Left ventricle myocardium inferior (tissue), 1 donor: ENCODE measurements at regions not wholly inside any gene's neighbourhood (a gene's known extent, or its start where the extent isn't known, plus 50 kb on each side); places are given as distances from the start of the nearest gene placed in this dataset.

Experiments used
- DNase-seq: peaks from one replicate; pipeline ENCODE4 v3.0.0-alpha.2; 2020
- H3K27ac ChIP-seq: fragments of 200-600 bp; replicated peaks from 2 replicates; pipeline ENCODE4 v1.8.0; 2021
- H3K27me3 ChIP-seq: fragments of 200-600 bp; 2 replicates; pipeline ENCODE4 v1.8.0; 2021; ENCODE audit warnings: low read depth
- H3K36me3 ChIP-seq: fragments of 200-600 bp; 2 replicates; pipeline ENCODE4 v1.8.0; 2021
- H3K4me1 ChIP-seq: fragments of 200-600 bp; 2 replicates; pipeline ENCODE4 v1.8.0; 2021
- H3K4me3 ChIP-seq: fragments of 200-600 bp; 2 replicates; pipeline ENCODE4 v1.8.0; 2021; ENCODE audit warnings: mild to moderate bottlenecking, moderate library complexity
- H3K9me3 ChIP-seq: fragments of 200-600 bp; replicated peaks from 2 replicates; pipeline ENCODE4 v1.8.0; 2021
- intact Hi-C: fragments of 100-400 bp; cut with micrococcal nuclease; formaldehyde crosslinking; loops from one replicate; pipeline ENCODE4 v1.11.0; 2022
- TF ChIP-seq, protein P1 (sequence below): fragments of 200-600 bp; IDR thresholded peaks from 2 replicates; pipeline ENCODE4 v1.8.0; 2021; ENCODE audit warnings: antibody characterized with exemption, mild to moderate bottlenecking, borderline replicate concordance
- donor health status: DM: no; HTN: yes; CAD: no; lungs with severe emphysema.

DNA sequence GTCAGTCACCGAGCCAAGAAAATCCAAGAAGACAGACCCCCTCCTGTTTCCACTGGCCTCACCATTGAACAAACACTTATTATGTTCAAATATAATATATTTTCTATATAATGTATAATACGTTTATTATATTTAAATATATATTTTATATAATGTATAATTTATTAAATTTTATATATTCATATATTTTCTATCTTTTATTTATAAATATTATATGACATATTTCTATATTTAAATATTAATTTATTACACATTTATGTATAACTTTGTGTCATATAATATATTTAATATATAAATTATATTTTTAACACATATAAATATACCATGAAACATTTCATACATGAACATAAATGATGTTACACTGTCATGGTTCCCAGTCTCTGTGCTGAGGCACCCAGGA lies 60.9 kb upstream of the RMDN2 start:
- H3K27me3 ChIP-seq = no peaks in the 10 kb centered on the region
- no peaks in the 10 kb centered on the region for H3K36me3 ChIP-seq
- DNase-seq = no peak
- intact Hi-C loops = no loop called here
- H3K4me1 ChIP-seq = peaks cover 37% of the 10 kb centered on the region
- no peak overlapping the region for H3K27ac ChIP-seq
- H3K9me3 ChIP-seq = peaks cover 12% of the 10 kb centered on the region
- no peak overlapping the region for H3K4me3 ChIP-seq
- TF ChIP-seq, protein P1, sequence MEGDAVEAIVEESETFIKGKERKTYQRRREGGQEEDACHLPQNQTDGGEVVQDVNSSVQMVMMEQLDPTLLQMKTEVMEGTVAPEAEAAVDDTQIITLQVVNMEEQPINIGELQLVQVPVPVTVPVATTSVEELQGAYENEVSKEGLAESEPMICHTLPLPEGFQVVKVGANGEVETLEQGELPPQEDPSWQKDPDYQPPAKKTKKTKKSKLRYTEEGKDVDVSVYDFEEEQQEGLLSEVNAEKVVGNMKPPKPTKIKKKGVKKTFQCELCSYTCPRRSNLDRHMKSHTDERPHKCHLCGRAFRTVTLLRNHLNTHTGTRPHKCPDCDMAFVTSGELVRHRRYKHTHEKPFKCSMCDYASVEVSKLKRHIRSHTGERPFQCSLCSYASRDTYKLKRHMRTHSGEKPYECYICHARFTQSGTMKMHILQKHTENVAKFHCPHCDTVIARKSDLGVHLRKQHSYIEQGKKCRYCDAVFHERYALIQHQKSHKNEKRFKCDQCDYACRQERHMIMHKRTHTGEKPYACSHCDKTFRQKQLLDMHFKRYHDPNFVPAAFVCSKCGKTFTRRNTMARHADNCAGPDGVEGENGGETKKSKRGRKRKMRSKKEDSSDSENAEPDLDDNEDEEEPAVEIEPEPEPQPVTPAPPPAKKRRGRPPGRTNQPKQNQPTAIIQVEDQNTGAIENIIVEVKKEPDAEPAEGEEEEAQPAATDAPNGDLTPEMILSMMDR = no peak

DNA sequence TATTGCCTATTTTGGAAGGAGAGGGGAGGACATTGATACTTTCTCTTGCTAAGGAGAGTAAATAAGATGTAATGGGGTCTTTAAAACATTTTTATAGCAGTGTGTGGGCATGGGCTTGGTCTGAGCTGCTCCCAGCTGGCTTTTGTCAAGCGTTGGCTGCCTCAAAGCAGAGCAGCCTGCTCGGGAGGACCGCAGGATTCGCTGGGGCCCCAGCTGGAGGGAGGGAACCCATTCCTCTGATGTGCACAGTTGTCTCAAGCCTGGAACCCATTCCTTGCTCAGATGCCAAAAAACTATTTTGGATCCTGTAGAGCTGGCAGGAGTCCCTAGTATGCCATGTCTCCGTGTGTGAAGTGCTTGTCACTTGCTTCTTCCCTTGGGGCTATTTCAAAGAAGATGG lies 59.4 kb upstream of the RMDN2 start:
- Histone ChIP-seq H3K9me3 (no peaks in the 10 kb centered on the region), H3K36me3 (no peaks in the 10 kb centered on the region), H3K27me3 (no peaks in the 10 kb centered on the region), H3K4me1 (peaks cover 43% of the 10 kb centered on the region), H3K4me3 (no peak overlapping the region), H3K27ac (no peak overlapping the region)
- intact Hi-C loops = no loop called here
- TF ChIP-seq, protein P1 = no peak
- no peak for DNase-seq

DNA sequence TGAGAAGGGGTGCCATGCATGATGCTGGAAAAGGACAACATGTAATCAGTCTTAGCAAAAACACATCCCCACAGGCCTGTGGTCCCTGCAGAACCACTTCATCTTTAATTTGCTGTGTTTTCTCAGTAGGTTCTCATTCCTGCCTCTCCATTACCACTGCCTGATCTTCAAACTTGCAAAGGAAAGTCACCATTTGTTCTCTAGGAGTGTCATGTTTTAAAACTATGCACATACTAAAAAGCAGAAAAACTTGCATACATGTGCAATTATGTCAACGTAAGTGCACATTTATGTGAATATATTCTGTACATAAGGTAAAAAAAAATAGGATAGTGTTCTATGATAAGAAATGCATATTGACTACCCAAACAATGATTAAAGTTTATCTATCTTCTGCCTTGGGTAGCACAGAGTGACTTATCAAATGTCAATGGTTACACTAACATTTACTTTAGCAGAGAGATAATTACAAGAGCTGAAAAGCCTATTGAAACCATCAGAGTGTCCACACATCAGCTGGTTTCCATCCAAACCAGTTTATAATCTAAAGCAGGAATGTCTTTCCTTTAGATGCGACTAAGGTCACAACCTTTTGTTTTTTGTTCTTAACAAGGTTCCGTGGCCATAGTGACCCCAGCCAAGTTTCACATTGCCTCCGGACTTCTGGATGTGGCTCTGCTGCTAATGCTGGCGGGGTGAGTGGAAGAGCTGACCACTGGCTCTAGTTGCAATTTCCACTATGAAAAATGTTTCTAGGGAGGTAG lies 58.7 kb upstream of the RMDN2 start:
- Histone ChIP-seq H3K4me1 (peaks cover 50% of the 10 kb centered on the region), H3K9me3 (no peaks in the 10 kb centered on the region), H3K36me3 (no peaks in the 10 kb centered on the region), H3K4me3 (no peak overlapping the region), H3K27me3 (no peaks in the 10 kb centered on the region), H3K27ac (peak overlapping the region; percentile 34)
- intact Hi-C loops = no loop called here
- TF ChIP-seq, protein P1 = no peak
- no peak for DNase-seq

DNA sequence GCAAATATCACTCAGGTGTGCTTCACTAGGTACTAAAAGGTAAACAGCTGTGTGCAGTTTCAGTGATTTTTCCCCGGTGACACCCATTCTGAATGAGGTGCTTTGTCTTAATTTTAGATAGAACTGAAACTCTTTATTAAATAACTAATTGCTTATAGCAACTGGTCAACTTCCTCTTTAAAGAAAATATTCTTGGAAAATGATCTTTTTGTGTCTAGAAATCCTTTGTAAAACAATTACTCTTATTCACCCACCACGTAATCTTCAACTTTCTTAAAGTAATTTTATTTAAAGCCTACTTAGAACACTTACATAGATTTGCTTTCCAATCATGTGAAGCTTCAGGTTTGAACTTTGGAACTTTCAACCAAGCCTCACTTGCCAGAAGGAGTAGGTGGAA lies 57.9 kb upstream of the RMDN2 start:
- Histone ChIP-seq H3K9me3 (no peaks in the 10 kb centered on the region), H3K36me3 (no peaks in the 10 kb centered on the region), H3K27me3 (no peaks in the 10 kb centered on the region), H3K4me1 (peaks cover 59% of the 10 kb centered on the region), H3K4me3 (no peak overlapping the region), H3K27ac (peak overlapping the region; percentile 34)
- DNase-seq = no peak
- intact Hi-C loops = no loop called here
- TF ChIP-seq, protein P1 = no peak

DNA sequence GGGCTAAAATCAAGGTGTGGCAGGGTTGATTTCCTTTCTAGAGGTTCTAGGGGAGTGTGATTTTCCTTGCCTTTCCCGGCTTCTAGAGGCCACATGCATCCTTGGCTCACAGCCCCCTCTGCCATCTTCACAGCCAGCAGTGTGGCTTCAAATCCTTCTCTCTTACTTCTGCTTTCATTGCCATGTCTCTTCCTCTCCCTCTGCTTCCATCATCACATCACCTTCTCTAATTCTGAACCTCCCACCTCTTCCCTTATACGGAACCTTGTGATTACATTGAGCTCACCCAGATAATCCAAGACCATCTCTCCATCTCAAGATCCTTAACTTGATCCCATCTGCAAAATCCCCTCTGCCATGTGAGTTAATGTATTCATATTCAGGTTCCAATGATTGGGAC lies 56.2 kb upstream of the RMDN2 start:
- Histone ChIP-seq H3K4me1 (peaks cover 73% of the 10 kb centered on the region), H3K9me3 (no peaks in the 10 kb centered on the region), H3K36me3 (no peaks in the 10 kb centered on the region), H3K27ac (peak overlapping the region; percentile 31), H3K27me3 (no peaks in the 10 kb centered on the region), H3K4me3 (no peak overlapping the region)
- TF ChIP-seq, protein P1 = no peak
- intact Hi-C loops = no loop called here
- no peak for DNase-seq
